ENCODE measurements at regions not wholly inside any gene's neighbourhood (a gene's known extent, or its start where the extent isn't known, plus 50 kb on each side); places are given as distances from the start of the nearest gene placed in this dataset.

GRCh38 chr18:79612291-79613108 lies 67.1 kb upstream of the CTDP1 start:
- TF ChIP-seq CTCF (IDR thresholded peaks at IDR 0.05) (no peak), POLR2A (IDR thresholded peaks at IDR 0.05) (no peak), EP300 (IDR thresholded peaks at IDR 0.05) (no peak)

Measured in tibial nerve (tissue), 4 donors.